ENCODE measurements at regions not wholly inside any gene's neighbourhood (a gene's known extent, or its start where the extent isn't known, plus 50 kb on each side); places are given as distances from the start of the nearest gene placed in this dataset.
"Not testable (repeated sequence)": the region's sequence is repeated elsewhere in the genome, so short reads cannot be mapped to it uniquely, and the experiment has no call there.

- DNase-seq (ENCODE audit: low read depth): no peak
Measured at GRCh38 chr15:57767481-57767880, 61.0 kb downstream of the POLR2M start.

DNA sequence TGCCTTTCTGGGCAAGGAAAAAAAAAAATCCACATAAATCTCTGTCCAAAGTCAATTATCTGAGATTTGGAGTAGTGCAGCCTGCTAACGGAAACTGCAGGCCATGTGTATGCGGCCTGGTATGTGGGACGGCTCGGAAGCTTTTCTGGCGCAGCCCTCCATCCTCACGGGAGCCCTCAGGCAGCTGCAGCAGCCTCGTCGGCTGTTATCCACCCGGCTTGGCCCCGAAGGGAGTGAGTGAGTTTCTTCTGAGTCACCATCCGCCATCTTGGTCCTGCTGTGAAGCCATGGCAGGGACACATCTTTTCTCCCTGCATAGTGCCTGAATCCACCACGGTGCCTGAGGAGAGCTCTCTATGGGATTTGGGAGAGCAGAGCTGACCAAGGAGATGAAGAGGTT, 62.8 kb downstream of the POLR2M start:
- DNase-seq (ENCODE audit: low read depth): no peak

DNA sequence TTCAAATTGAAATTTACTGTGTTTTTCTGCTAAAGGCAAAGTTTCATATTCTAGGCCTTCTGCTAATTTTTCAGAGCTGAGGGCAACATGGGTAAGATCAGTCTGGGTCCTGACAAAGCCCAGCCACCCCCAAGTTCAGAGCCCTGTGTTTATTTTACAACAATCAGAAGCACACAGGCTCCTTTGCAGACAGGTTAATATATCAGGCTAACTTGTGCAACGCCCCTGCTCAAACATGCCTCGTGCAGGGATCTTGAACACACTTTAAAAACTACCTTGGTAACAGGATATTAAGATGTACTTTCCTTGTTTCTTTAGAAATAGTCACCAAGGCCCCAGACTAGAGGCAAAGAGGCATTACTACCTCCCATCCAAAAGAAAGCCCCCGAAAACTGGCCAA, 64.0 kb downstream of the POLR2M start:
- no peak for DNase-seq (ENCODE audit: low read depth)

DNA sequence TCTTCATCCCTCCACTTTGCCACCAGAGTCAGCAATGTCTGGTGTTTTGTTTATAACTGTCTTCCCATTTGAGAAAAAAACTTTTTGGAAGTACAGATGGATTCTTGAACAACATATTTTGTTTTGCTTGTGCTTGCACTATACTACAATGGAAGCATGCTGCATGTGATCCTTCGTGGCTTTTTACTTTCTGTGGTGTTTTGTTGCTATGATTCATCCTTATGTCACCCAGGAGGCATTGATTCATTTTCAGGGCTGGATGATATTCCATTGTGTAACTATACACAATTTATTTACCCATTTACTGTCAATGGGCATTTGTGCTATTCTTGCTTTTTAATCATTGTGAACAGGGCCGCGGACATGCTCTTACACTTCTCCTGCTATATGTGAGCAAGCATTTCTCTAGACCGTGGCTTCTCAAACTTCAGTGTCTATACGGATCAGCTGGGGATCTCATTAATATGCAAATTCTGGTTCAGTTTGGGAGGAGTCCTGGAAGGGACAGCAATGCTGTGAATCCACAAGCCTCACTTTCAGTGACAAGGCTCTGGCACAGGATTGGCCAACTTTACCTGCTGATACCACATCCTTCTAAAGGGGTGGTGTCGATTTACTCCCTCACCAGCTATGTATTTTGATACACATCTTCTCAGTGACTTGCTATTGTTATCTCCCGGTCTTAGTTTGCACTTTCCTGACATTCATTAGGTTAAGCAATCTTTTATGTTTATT, 65.9 kb downstream of the POLR2M start:
- DNase-seq (ENCODE audit: low read depth): no peak

DNA sequence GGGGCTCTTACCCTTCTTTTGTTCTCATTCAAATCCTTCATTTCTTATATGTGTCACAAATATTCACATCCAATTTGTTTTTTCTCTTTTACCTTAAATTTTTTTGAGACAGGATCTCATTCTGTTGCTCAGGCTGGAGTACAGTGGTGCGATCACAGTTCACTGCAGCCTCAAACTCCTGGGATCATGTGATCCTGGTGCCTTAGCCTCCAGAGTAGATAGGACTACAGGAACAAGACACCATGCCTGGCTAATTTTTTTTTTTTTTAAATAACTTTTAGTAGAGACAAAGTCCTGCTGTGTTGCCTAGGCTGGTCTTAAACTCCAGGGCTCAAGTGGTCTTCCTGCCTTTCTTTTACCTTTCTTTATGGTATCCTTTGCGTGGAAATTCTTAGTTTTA, 66.5 kb downstream of the POLR2M start:
- no peak for DNase-seq (ENCODE audit: low read depth)

- no peak for DNase-seq (ENCODE audit: low read depth)
Measured at GRCh38 chr15:57777003-57777402, 70.5 kb downstream of the POLR2M start.

GRCh38 chr15:57780471-57780870, 74.0 kb downstream of the POLR2M start:
- no peak for DNase-seq (ENCODE audit: low read depth)

- no peak for DNase-seq (ENCODE audit: low read depth)
Measured at GRCh38 chr15:57782731-57783130, 76.2 kb downstream of the POLR2M start.

DNA sequence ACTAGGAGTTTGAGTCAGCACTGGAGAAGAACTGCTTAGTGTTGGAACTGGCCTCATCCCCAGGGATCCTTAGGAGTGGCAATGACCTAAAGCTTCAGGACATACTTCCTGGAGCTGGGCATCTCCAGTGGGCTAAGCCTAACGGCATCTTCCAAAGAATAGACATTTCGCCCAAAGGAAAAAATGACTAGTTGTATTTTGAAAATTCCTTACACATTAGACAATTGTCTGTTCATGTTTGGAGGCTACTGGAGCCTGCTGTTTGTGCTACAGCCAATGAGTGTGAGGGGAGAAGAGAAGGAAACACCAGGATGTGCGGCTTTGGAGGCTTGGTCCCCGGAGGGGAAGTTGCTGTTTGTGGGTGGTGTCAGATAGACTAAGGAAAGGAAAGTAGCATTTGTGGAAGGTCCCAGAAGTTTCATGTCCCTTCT, 77.6 kb downstream of the POLR2M start:
- no peak for DNase-seq (ENCODE audit: low read depth)

- no peak for DNase-seq (ENCODE audit: low read depth)
Measured at GRCh38 chr15:57785039-57785438, 78.5 kb downstream of the POLR2M start.

DNA sequence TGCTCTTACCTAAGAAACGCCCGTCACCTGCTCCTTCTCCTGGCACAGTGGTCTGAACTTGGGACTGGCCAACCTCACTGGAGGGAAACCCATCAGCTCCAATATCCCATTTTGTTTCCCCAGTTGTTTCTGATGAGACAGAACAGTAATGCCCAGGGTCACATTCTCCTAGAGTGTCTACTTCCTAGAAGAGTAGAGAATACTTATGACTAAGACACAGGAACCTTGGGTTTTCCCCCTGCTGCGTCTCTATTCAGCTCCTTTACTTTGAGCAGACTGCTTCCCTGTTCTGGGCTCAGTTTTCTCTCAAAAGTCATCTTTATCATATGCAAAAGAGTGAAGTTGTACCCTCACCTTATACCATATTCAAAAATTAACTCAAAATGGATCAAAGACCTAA, 79.4 kb downstream of the POLR2M start:
- DNase-seq (ENCODE audit: low read depth): no peak

DNA sequence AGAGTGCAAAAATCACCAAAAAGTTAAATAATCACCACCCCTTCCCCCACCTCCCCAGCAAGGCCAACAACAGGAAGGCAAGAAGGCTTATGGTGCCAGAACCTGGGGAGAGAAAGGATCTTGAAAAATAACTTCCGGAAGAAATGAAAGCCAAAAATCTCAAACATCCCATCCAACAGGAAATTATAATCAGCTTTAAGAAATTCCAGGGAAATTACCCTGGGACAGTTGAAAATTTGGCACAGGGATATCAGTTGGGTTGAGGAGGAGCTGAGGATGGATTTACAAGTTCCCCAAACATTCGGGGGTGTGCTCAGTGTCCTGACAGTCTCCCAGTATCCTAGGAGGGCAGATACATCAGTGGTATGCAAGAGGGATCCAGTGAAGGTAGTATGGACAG, 82.7 kb downstream of the POLR2M start:
- no peak for DNase-seq (ENCODE audit: low read depth)

DNA sequence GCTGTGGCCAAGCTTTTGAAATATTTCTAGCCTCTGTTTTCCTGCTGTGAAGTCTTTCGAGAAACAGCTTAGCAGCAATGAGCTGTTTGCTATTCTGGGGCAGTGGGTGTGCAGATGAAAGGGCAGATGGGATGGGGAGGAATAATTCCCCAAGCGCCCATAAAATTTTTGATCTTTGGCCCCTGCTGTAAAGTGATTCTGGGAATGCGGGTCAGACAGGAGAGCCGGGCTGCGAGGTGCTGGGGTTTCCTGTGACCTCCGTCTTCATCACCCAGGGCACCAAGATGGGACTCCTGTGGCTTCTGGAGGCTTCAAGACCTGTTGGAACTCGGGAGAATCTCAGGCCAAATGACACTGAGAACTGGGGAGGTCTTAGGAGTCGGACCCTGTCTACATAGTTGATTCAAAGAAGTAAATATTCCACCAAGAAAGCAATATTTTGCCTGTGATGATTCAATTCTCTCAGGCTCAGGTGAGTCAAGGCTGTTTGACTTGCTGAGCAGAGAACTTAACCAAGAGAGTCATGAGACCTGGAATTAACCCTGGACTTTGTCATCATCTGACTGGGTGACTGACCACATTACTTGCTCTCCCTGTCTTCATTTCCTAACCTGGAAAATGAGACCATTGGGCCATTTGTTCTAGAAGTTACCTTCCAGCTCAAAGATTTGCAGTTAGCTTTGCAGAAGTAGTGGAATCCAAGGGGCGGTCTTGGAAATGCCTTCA, 86.4 kb downstream of the POLR2M start:
- no peak for DNase-seq (ENCODE audit: low read depth)

GRCh38 chr15:57795261-57795660, 88.7 kb downstream of the POLR2M start:
- DNase-seq (ENCODE audit: low read depth): no peak

DNA sequence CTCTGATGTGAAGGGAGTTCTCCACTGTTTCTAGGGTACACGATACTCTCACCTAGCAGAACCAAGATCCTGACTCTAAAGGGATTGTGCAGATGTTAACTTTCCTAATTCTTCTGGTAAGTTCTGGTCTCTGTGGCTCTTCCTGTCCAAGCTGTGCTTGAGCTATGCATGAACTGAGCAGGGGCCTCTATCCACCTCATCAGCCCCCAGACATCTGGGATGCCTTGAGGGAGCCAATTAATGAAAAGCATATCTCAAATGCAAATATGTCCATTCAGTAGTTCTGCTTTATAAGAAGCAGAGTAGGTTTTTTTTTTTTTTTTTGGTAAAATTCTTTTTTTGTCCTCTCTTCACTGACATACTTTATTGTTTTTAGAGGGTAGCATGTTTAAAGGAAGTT, 89.6 kb downstream of the POLR2M start:
- no peak for DNase-seq (ENCODE audit: low read depth)

GRCh38 chr15:57797110-57797509, 90.6 kb downstream of the POLR2M start:
- DNase-seq (ENCODE audit: low read depth): no peak

- no peak for DNase-seq (ENCODE audit: low read depth)
Measured at GRCh38 chr15:57797568-57798267, 91.2 kb downstream of the POLR2M start.

DNA sequence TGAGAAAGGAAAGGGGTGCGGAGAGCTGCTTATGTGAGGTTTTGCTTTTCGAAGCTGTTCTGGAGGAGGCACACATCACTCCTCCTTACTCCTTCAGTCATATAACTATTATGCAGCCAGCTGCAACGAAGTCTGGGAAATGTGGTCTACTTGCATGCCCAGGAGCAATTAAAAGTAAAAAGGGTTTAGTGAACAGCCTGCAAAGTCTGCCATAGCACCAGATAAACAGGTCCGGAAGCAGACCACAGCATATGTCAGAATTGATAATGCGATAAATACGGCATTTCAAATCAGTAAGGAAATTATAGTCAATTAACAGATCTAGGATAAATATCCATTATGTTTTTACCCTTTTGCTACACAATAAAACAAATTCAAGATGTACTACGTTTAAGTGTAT, 99.5 kb downstream of the POLR2M start:
- no peak for DNase-seq (ENCODE audit: low read depth)

DNA sequence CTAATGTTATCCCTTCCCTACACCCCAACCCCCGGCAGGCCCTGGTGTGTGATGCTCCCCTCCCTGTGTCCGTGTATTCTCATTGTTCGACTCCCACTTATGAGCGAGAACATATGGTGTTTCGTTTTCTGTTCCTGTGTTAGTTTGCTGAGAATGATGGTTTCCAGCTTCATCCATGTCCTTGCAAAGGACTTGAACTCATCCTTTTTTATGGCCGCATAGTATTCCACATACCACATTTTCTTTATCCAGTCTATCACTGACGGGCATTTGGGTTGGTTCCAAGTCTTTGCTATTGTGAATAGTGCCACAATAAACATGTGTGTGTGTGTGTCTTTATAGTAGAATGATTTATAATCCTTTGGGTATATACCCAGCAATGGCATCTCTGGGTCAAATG, 102.8 kb downstream of the POLR2M start:
- not testable (repeated sequence) for DNase-seq (ENCODE audit: low read depth)

DNA sequence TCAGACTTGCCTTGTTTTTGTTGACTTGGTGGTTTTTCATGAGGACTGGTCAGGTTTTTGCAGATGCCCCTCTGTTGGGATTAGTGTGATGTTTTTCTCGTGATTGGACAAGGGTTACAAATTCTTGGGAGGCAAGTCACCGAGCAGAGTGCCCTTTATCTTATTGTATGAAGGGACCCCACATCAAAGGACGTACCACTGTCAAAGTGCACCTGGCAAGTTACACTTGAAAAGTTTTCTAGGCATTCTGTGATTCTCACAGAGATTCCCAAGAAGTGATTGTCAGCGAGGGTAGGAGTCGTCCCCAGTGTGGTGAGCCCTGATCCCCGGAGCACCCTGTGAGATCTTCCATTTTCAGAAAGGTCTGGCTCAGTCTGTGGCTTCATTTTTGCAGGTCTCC, 110.1 kb downstream of the POLR2M start:
- no peak for DNase-seq (ENCODE audit: low read depth)

GRCh38 chr15:57819646-57820045, 113.1 kb downstream of the POLR2M start:
- DNase-seq (ENCODE audit: low read depth): no peak

DNA sequence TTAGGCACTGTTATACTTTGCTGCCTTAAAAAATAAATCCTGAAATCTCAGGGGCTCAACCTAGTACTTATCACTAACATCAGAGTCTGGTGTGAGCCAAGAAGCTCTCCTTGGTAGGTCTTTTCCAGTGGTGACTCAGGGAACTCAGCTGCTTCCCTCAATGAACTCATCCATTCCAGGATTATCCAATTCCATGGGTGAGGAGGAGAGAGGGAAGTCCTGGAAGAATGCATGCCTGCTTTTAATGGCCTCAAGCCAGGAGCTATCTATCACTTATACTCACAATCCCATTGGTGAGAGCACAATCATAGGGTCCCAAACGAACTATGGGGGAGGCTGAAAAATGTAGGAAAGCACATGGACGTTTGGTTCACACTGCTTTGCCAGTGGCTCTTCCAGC, 113.6 kb downstream of the POLR2M start:
- DNase-seq (ENCODE audit: low read depth): no peak

GRCh38 chr15:57821826-57822225, 115.3 kb downstream of the POLR2M start:
- DNase-seq (ENCODE audit: low read depth): no peak

All from activated T-cell treated with anti-CD3 and anti-CD28 coated beads for 24 hours (primary cell).